Astrocyte of the spinal cord (primary cell): ENCODE measurements at regions not wholly inside any gene's neighbourhood (a gene's known extent, or its start where the extent isn't known, plus 50 kb on each side); places are given as distances from the start of the nearest gene placed in this dataset.

ENCODE experiments used
- DNase-seq: peaks from one replicate; pipeline ENCODE4 v3.0.0; 2011; ENCODE audit warnings: low read depth, low spot score
- H3K4me3 ChIP-seq: 2 replicates; pipeline ENCODE4 v1.5.1; 2011; ENCODE audit warnings: low read depth, mild to moderate bottlenecking, low read length, moderate library complexity
- CTCF ChIP-seq: IDR thresholded peaks from 2 replicates; pipeline ENCODE4 v1.5.1; 2012; ENCODE audit warnings: low read depth, mild to moderate bottlenecking, low read length, inconsistent platforms
- in situ Hi-C: cut with HindIII; loops from 2 replicates; pipeline ENCODE4 v1.10.0; 2017; ENCODE audit warnings: low sequenced_read_pairs

DNA sequence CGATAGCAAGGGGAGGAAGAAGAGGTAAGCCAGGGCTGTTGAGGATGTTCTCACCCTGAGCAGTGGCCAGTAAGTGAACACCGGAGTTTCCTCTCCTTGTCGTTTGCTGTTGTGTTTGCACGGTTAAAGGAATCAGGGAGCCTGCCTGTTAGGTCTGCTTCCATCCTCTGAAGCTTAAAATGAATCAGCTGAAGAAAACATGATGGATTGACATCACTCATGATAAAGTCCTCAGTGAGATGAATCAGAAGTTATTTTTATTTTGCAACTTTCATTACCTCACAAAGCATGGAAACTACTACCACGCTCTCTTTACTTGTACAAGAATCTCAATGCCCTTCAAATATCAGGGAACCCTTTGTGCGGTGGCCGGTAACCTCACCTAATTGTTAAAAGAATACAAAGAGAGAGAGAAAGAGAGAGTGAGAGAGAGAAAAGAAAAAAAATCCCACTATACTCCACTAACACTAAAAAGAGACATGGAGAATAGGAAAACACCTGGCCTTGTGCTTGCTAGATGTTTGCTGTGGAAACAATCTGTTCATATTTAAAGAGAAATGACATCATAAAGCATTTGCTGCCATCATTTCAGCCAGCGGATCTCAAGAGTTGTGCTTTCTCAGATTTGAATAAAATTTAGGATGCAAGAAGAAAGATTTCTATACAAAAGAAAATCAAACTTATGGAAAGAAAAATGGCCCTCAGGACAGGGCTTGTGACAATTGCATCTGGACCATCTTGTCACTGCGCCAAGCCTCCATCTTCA is 441.6 kb upstream of the SALL1 start:
- TF ChIP-seq CTCF, result no peak
- DNase-seq, result no peak
- in situ Hi-C loops, result no loop called here
- H3K4me3 ChIP-seq, result no peak overlapping the region

DNA sequence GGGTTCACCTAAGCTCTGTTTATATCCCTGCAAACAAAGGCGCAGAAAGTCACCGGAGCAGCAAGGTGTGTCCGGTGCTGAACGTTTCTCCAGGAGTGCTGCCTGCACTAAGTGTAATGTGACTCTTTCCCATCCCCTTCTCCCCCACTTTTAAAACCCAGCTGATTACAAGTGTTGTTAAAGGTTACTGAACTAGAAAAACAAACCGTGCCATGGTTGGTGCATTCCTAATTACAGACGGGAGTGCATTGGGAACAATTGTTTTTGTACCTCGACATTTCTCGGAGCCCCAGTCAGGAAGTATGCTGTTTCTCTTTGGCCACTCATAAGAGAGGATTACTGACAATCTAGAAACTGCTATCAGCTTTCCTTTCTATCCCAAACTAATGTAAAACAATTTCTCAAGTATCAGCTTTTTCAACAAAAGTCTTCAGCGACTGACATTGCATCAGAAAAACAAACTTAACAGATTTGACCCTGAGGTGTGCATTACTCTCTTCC is 441.0 kb upstream of the SALL1 start:
- DNase-seq, result no peak
- TF ChIP-seq CTCF, result no peak
- no peak overlapping the region for H3K4me3 ChIP-seq
- in situ Hi-C loops, result no loop called here

DNA sequence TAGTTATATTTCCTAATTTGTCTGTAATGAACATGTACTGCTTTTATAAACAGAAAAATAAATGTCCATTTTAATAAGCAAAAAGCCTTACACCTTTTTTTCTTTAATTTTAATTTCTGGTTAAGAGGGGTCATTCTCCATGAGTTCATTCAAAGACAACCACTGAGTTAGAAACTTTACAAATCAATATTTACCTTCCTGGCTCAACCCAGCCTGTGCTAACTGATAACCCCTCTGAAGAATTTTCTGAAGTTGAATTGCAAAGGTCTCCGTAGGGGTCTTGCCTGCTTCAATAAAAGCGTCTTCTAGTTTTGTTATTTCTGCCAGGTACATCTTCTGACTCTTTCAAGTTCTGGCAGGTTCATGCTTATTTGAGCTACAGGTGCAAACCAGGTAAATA is 440.4 kb upstream of the SALL1 start:
- no peak for TF ChIP-seq CTCF
- in situ Hi-C loops, result no loop called here
- H3K4me3 ChIP-seq, result no peak overlapping the region
- DNase-seq, result no peak

- in situ Hi-C loops, result no loop called here
- TF ChIP-seq CTCF, result no peak
- DNase-seq, result no peak
These were observed 428.7 kb upstream of the SALL1 start for GRCh38 chr16:51579652-51580360.

DNA sequence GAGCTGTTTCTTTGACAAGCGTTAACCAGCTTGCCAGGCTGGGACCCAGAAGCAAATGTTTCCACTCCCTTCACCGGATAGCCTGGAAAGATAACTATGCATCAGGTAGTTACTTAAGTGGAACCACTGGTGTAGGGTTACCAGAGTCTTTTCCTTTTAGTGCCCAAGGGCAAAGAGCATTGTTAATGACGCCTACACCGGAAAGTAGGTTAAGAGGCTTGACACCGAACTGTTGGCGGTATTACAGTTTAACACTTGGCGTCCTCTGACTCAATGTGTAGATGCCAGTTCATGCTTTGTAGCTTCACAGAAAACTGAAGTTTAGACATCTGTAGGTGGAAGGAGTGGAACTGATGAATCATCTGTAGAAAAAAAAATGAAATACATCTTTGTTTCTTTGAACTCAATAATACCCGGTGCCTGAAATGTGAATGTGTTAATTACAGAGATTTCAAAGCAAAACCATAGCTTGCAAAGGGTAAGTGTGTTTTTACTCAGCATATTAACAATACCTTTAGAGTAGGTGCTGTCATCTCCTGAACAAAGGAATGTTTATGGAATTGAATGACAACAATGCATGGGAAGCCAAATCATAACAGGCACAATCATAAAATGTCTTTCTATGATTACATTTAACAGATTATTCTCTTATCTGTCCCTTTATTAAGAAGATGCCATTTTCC is 426.7 kb upstream of the SALL1 start:
- no peak overlapping the region for H3K4me3 ChIP-seq
- TF ChIP-seq CTCF, result no peak
- in situ Hi-C loops, result no loop called here
- DNase-seq, result peak; percentile 9

More at GRCh38 chr16:51579652-51580360, 428.7 kb upstream of the SALL1 start:
- no peak overlapping the region for H3K4me3 ChIP-seq

DNA sequence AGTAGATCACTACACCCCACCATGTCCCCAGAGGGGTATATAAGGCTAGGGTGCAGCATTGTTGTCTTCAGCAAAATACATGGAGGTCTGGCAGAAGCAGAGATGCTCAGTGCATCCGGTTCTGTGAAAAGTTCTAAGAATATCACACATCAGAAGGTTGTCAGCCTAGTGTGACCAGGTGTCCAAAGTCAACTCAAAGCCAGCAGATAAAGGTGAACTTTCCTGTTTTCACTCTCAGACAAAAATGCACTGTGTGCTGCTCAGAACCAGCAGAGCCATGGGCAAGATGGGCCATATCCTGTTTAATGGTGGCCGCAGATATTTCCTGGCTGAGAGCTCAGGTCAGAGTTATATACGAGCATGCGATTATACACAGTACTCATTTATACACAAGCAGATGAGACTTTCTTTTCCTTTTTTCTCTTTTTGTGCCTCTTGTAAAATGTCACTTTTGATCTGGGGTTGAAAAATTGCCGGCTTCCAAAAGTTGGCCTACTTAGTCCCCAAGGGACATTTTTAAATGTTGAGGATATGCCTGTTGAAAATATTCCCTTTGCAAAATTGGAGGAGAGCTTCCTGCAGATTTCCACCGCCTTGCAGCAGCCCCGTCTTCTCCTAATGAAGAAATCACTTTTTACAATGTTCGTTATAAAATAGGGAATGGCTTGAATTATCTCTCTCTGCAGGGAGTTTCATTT is 425.6 kb upstream of the SALL1 start:
- TF ChIP-seq CTCF, result no peak
- no peak overlapping the region for H3K4me3 ChIP-seq
- in situ Hi-C loops, result no loop called here

More for the DNA sequence above, 425.6 kb upstream of the SALL1 start:
- no peak for DNase-seq
